AG09309 (cell line): ENCODE measurements at regions not wholly inside any gene's neighbourhood (a gene's known extent, or its start where the extent isn't known, plus 50 kb on each side); places are given as distances from the start of the nearest gene placed in this dataset.

ENCODE experiments used
- DNase-seq: peaks from one replicate; pipeline ENCODE4 v3.0.0-alpha.2; 2010; ENCODE audit warnings: low read depth
- H3K4me3 ChIP-seq: 2 replicates; pipeline ENCODE4 v1.5.1; 2011; ENCODE audit warnings: mild to moderate bottlenecking, low read depth, low read length, moderate library complexity; ENCODE audit not compliant: control insufficient read depth
- CTCF ChIP-seq: IDR thresholded peaks from 2 replicates; pipeline ENCODE4 v1.5.1; 2011; ENCODE audit warnings: mild to moderate bottlenecking, low read depth, low read length, inconsistent platforms; ENCODE audit not compliant: insufficient read depth, control insufficient read depth; ENCODE audit errors: missing control alignments

- no peak for DNase-seq
- H3K4me3 ChIP-seq = no peak overlapping the region
- TF ChIP-seq CTCF = no peak
Observed at GRCh38 chr10:88063861-88064557, 200.6 kb downstream of the PTEN start.

- DNase-seq = peak; percentile 69
- no peak overlapping the region for H3K4me3 ChIP-seq
- no peak for TF ChIP-seq CTCF
Observed at GRCh38 chr10:88064608-88065382, 201.4 kb downstream of the PTEN start.

- DNase-seq = no peak
- no peak overlapping the region for H3K4me3 ChIP-seq
- TF ChIP-seq CTCF = no peak
Observed at GRCh38 chr10:88065383-88066049, 202.1 kb downstream of the PTEN start.

- no peak overlapping the region for H3K4me3 ChIP-seq
- TF ChIP-seq CTCF = no peak
- DNase-seq = no peak
Observed at GRCh38 chr10:88066319-88066718, 202.9 kb downstream of the PTEN start.

GRCh38 chr10:88066876-88067275, 203.5 kb downstream of the PTEN start:
- no peak for TF ChIP-seq CTCF
- no peak for DNase-seq
- H3K4me3 ChIP-seq = no peak overlapping the region

- TF ChIP-seq CTCF = no peak
- no peak overlapping the region for H3K4me3 ChIP-seq
- no peak for DNase-seq
Observed at GRCh38 chr10:88067737-88068136, 204.3 kb downstream of the PTEN start.
